ENCODE measurements at regions not wholly inside any gene's neighbourhood (a gene's known extent, or its start where the extent isn't known, plus 50 kb on each side); places are given as distances from the start of the nearest gene placed in this dataset.

- TF ChIP-seq GABPA (IDR thresholded peaks at IDR 0.05; ENCODE audit: borderline replicate concordance, insufficient read depth, low read length) (no peak), POLR2A (IDR thresholded peaks at IDR 0.05; ENCODE audit: control extremely low read depth in 1 of 2, low read depth in 2 of 2, low read length in 2 of 2) (no peak), POLR2AphosphoS5 (IDR thresholded peaks at IDR 0.05; ENCODE audit: low read depth, low read length) (no peak), CBX8 (IDR thresholded peaks at IDR 0.05; ENCODE audit: borderline replicate concordance, low read depth, low read length) (no peak)
Measured at GRCh38 chr10:111472445-111472844, 395.6 kb downstream of the ADRA2A start.

Data from H1 (cell line).